ENCODE measurements at regions not wholly inside any gene's neighbourhood (a gene's known extent, or its start where the extent isn't known, plus 50 kb on each side); places are given as distances from the start of the nearest gene placed in this dataset.

DNA sequence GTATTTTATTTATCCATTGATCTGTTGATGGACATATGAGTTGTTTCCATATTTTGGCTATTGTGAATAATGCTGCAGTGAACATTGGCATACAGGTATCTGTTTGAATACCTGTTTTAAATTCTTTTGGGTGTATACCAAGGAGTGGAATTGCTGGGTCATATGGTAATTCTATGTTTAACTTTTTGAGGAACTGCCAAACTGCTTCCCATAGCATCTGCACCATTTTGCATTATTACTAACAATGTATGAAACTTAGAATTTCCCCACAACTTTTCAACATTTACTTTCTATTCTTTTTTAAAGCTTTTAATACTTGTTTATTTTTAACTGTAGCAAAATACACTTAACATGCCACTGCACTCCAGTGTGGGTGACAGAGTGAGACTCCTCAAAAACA, 57.0 kb upstream of the MSN start:
- Mint-ChIP-seq H3K36me3 (ENCODE audit: insufficient read depth) (no peaks in the 10 kb centered on the region), H3K27me3 (no peaks in the 10 kb centered on the region), H3K27ac (peak overlapping the region; percentile 68 to 82), H3K4me1 (ENCODE audit: low read depth in 2 of 2) (peaks cover 28 to 30% of the 10 kb centered on the region in 2 donors), H3K9me3 (no peaks in the 10 kb centered on the region), H3K4me3 (peak overlapping the region; percentile 46 to 57)
- DNase-seq (no peak), ATAC-seq (replicated peaks) (no peak)

DNA sequence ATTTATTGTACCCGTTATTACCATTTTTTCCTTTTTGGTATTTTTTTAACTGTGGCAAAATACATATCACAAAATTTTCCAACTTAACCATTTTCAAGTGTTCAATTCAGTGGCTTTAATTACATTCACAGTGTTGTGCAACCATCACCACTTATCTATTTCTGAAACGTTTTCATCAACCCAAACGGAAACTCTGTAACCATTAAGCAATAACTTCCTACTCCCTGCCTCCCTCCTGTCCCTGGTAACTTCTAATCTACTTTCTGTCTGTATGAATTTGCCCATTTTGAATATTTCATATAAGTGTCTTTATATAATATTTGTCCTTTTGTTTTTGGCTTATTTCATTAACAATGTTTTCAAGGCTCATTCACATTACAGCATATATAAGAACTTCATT, 57.4 kb upstream of the MSN start:
- peak overlapping the region; percentile 46 to 57 for H3K4me3 Mint-ChIP-seq

DNA sequence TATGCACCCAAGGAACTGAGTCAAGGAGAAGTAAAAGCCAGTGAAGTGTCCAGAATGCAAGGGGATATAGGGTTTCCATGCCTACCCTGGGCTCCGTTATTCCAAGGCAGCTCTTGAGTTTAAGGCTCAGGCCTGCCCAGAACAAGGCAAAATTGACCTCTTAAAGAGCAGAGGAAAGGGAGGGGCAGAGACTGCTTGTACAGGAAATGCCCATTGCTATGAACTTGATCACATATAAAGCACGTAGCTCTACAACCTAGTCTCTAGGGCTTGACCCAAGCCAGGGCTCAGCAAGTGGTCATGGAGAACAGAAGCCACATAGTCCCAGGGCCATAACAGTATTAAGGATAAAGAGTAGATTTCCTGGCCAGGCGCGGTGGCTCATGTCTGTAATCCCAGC, 58.2 kb upstream of the MSN start:
- DNase-seq = no peak
- Mint-ChIP-seq H3K27ac (peak overlapping the region in 1 of 2 donors; percentile 68), H3K9me3 (no peaks in the 10 kb centered on the region), H3K27me3 (no peaks in the 10 kb centered on the region), H3K4me3 (peak overlapping the region; percentile 46 to 57), H3K36me3 (ENCODE audit: insufficient read depth) (no peaks in the 10 kb centered on the region), H3K4me1 (ENCODE audit: low read depth in 2 of 2) (peaks cover 32 to 33% of the 10 kb centered on the region in 2 donors)
- ATAC-seq (replicated peaks) = no peak

More for the DNA sequence above, 57.4 kb upstream of the MSN start:
- Mint-ChIP-seq H3K27ac (peak overlapping the region; percentile 68 to 82), H3K9me3 (no peaks in the 10 kb centered on the region), H3K36me3 (ENCODE audit: insufficient read depth) (no peaks in the 10 kb centered on the region), H3K27me3 (no peaks in the 10 kb centered on the region), H3K4me1 (ENCODE audit: low read depth in 2 of 2) (peaks cover 32 to 33% of the 10 kb centered on the region in 2 donors)
- ATAC-seq (replicated peaks) (peak; percentile 48), DNase-seq (no peak)

GRCh38 chrX:65608026-65608425, 59.4 kb upstream of the MSN start:
- no peak overlapping the region for H3K4me3 Mint-ChIP-seq

DNA sequence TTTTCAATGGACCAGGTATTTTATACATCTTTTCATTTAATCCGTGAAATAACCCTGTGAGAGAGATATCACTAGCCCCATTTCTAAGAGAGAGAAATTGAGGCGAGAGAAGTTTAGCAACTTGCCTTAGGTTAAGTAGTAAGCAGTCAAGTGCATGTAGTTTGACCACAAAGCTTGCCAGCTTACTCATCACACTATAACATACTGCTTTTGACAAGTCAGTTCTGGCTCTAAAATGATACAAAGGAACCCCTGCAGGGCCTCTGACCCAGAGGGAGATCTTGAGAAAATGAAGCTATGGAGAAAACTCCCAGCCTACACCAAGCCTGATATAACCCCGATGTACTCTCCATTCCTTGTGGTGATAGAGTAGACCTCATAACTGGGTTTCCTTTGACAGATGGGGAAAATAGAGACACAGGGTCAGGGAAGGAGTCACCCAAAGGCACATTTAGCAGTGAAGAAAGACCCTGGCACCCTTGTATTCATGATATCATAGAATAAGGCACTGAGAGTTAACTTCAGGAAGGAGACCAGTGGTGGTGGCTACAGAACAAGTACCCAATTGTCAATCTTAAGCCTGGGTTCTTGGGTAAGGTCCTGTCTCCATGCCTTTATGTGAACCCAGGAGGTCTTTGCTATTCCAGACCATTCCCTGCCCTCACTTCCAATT, 60.2 kb upstream of the MSN start:
- H3K27me3 Mint-ChIP-seq = no peaks in the 10 kb centered on the region
- H3K4me1 Mint-ChIP-seq (ENCODE audit: low read depth in 2 of 2) = peaks cover 38% of the 10 kb centered on the region in 2 donors
- DNase-seq = no peak
- H3K27ac Mint-ChIP-seq = peak overlapping the region; percentile 2 to 83
- ATAC-seq (replicated peaks) = peak; percentile 84
- no peaks in the 10 kb centered on the region for H3K9me3 Mint-ChIP-seq
- H3K4me3 Mint-ChIP-seq = peak overlapping the region; percentile 6 to 57
- H3K36me3 Mint-ChIP-seq (ENCODE audit: insufficient read depth) = no peaks in the 10 kb centered on the region

More at GRCh38 chrX:65608026-65608425, 59.4 kb upstream of the MSN start:
- Mint-ChIP-seq H3K27me3 (no peaks in the 10 kb centered on the region), H3K36me3 (ENCODE audit: insufficient read depth) (no peaks in the 10 kb centered on the region), H3K9me3 (no peaks in the 10 kb centered on the region), H3K4me1 (ENCODE audit: low read depth in 2 of 2) (peaks cover 33 to 35% of the 10 kb centered on the region in 2 donors), H3K27ac (peak overlapping the region; percentile 2 to 83)
- no peak for DNase-seq
- ATAC-seq (replicated peaks) = no peak

DNA sequence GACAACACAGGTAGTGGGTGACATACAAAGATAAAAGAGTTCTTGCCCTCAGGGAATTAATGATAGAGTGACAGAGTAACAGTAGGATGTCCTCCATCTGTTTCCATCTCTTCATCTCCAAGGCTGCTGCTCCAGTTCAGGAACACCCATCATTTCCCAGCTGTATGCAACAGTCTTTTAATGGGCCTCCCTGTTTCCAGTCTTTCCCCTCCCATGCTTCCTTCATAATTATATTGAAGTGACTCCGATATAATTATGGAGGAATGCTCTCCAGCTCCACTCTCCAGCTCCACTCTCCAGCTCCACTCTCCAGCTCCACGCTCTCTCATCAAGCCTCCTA, 65.3 kb upstream of the MSN start:
- Mint-ChIP-seq H3K4me1 (ENCODE audit: low read depth in 2 of 2) (peaks cover 40 to 54% of the 10 kb centered on the region in 2 donors), H3K4me3 (peak overlapping the region; percentile 53 to 58), H3K9me3 (no peaks in the 10 kb centered on the region), H3K27ac (peak overlapping the region; percentile 89 to 93), H3K36me3 (ENCODE audit: insufficient read depth) (no peaks in the 10 kb centered on the region), H3K27me3 (no peaks in the 10 kb centered on the region)
- no peak for ATAC-seq (replicated peaks)
- DNase-seq = no peak

GRCh38 chrX:65601530-65602220, 65.8 kb upstream of the MSN start:
- Mint-ChIP-seq H3K27ac (peak overlapping the region; percentile 89 to 93), H3K36me3 (ENCODE audit: insufficient read depth) (no peaks in the 10 kb centered on the region), H3K9me3 (no peaks in the 10 kb centered on the region), H3K4me3 (peak overlapping the region; percentile 53 to 58), H3K27me3 (no peaks in the 10 kb centered on the region), H3K4me1 (ENCODE audit: low read depth in 2 of 2) (peaks cover 40 to 49% of the 10 kb centered on the region in 2 donors)
- ATAC-seq (replicated peaks) = peak; percentile 74
- DNase-seq = peak in 2 of 3 experiments; percentile 1 to 15

- peak overlapping the region; percentile 53 to 58 for H3K4me3 Mint-ChIP-seq
- no peaks in the 10 kb centered on the region for H3K9me3 Mint-ChIP-seq
- H3K36me3 Mint-ChIP-seq (ENCODE audit: insufficient read depth) = no peaks in the 10 kb centered on the region
- DNase-seq = no peak
- H3K27ac Mint-ChIP-seq = peak overlapping the region; percentile 89 to 93
- peaks cover 40 to 54% of the 10 kb centered on the region in 2 donors for H3K4me1 Mint-ChIP-seq (ENCODE audit: low read depth in 2 of 2)
- no peak for ATAC-seq (replicated peaks)
- no peaks in the 10 kb centered on the region for H3K27me3 Mint-ChIP-seq
Observed at GRCh38 chrX:65601126-65601525, 66.3 kb upstream of the MSN start.

DNA sequence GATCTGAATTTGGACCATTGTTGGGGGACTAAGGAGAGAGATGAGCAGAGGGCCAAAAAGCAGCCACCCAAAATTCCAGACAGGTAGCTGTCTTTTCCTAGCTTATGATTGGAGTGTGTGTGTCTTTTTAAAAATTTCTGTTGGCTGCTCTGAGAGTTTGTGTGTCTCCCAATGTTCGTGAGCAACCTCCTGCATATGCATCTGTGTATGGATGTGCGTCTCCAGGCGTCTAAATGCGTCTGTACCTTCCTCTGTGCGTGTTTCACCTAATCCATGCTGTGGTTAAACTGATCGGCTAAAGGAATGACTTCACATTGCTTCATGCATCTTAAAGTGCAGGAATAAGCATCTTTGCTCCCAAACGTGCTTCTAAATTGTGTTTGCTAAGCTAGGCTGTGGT, 65.5 kb upstream of the LAS1L start:
- H3K4me3 Mint-ChIP-seq = peak overlapping the region; percentile 53 to 58
- no peaks in the 10 kb centered on the region for H3K9me3 Mint-ChIP-seq
- H3K4me1 Mint-ChIP-seq (ENCODE audit: low read depth in 2 of 2) = peaks cover 36 to 57% of the 10 kb centered on the region in 2 donors
- H3K27ac Mint-ChIP-seq = peak overlapping the region; percentile 86 to 93
- ATAC-seq (replicated peaks) (no peak), DNase-seq (no peak)
- H3K36me3 Mint-ChIP-seq (ENCODE audit: insufficient read depth) = no peaks in the 10 kb centered on the region
- H3K27me3 Mint-ChIP-seq = no peaks in the 10 kb centered on the region

DNA sequence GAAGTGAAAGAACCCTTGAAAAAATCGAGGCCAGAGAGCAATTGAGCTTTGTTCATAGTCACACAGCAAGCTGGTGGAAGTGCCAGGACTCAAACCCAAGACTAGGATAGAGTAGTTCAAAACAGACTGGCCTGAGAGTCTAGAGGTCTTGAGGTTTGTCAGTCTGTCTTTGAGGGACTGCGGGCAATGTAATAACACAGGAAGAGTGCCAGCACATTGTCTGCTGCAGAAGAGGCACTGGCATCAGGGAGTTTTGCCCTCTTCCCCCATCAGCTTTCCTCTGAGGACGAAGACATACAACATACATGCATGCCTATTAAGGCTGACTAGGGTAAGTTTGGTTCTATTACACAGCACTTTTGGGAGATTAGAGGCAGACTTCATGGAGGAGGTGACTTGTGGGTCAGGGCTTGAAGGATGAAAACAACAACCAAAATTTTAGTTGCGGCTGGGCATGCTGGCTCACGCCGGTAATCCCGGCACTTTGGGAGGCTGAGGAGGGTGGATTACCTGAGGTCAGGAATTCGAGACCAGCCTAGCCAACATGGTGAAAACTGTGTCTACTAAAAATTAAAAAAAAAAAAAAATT, 64.1 kb upstream of the LAS1L start:
- ATAC-seq (replicated peaks) = peak; percentile 11
- Mint-ChIP-seq H3K9me3 (no peaks in the 10 kb centered on the region), H3K27me3 (no peaks in the 10 kb centered on the region), H3K27ac (peak overlapping the region; percentile 86 to 96), H3K36me3 (ENCODE audit: insufficient read depth) (no peaks in the 10 kb centered on the region), H3K4me3 (peak overlapping the region; percentile 53 to 81), H3K4me1 (ENCODE audit: low read depth in 2 of 2) (peaks cover 36 to 55% of the 10 kb centered on the region in 2 donors)
- DNase-seq = peak in 1 of 3 experiments; percentile 0

DNA sequence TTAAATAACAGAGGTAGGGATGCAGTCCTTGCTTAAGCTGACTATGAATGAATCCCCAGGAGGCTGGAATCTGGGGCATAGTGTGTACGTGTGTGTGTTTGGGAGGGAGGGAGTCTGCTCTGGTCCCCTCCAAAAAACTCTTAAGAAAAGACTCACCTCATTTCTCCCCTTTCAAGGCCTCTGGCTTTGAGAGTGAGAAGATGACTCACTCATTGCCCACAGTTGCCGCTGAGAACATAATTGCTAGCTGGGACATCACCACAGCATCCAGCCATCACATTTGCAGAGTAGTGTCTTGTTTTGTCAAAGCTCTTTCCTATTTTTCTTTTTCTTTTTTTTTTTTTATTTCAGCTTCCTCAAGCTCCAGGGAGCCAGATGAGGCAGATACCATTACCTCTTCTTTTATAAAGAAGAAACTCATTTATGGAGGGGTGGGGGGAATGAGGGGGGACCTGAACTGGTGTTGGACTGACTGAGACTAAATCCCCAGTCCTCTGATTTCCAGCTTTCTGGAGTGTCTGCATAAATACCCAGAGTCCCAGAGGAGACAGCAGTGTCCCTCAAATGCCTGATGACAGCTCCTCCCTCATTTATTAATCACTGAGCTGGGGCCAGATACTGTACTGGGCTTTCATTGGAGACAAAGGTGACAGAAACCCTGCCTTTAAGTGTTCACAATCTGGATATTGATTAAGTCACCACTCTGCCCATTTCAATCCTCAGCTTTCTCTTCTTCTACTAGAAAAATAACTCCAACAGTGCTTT, 61.9 kb upstream of the LAS1L start:
- Mint-ChIP-seq H3K27ac (peak overlapping the region; percentile 86 to 91), H3K27me3 (no peaks in the 10 kb centered on the region), H3K4me1 (ENCODE audit: low read depth in 2 of 2) (peaks cover 27 to 41% of the 10 kb centered on the region in 2 donors), H3K9me3 (no peaks in the 10 kb centered on the region), H3K4me3 (peak overlapping the region; percentile 51 to 61), H3K36me3 (ENCODE audit: insufficient read depth) (no peaks in the 10 kb centered on the region)
- ATAC-seq (replicated peaks) (peak; percentile 76), DNase-seq (peak; percentile 31 to 39 (median 34))

GRCh38 chrX:65595460-65595876, 60.9 kb upstream of the LAS1L start:
- Mint-ChIP-seq H3K4me3 (peak overlapping the region; percentile 51 to 61), H3K27ac (peak overlapping the region; percentile 86 to 91), H3K4me1 (ENCODE audit: low read depth in 2 of 2) (peaks cover 24 to 38% of the 10 kb centered on the region in 2 donors), H3K27me3 (no peaks in the 10 kb centered on the region), H3K9me3 (no peaks in the 10 kb centered on the region), H3K36me3 (ENCODE audit: insufficient read depth) (no peaks in the 10 kb centered on the region)
- peak; percentile 87 to 92 (median 90) for DNase-seq
- ATAC-seq (replicated peaks) = peak; percentile 76

- H3K27me3 Mint-ChIP-seq = no peaks in the 10 kb centered on the region
- DNase-seq = no peak
- H3K9me3 Mint-ChIP-seq = no peaks in the 10 kb centered on the region
- no peaks in the 10 kb centered on the region for H3K36me3 Mint-ChIP-seq (ENCODE audit: insufficient read depth)
- H3K27ac Mint-ChIP-seq = no peak overlapping the region
- ATAC-seq (replicated peaks) = no peak
- H3K4me3 Mint-ChIP-seq = no peak overlapping the region
- H3K4me1 Mint-ChIP-seq (ENCODE audit: low read depth in 2 of 2) = peaks cover 4 to 11% of the 10 kb centered on the region in 2 donors
Observed at GRCh38 chrX:65591206-65591605, 56.6 kb upstream of the LAS1L start.
